ENCODE measurements at regions not wholly inside any gene's neighbourhood (a gene's known extent, or its start where the extent isn't known, plus 50 kb on each side); places are given as distances from the start of the nearest gene placed in this dataset.
A peak's percentile ranks its signal among the peaks of the same experiment; 100 is the strongest.

- TF ChIP-seq Cebpa-rat (IDR thresholded peaks at IDR 0.05) = no peak
- Histone ChIP-seq H3K4me1 (peaks cover 0 to 24% (median 8%) of the 10 kb centered on the region in 10 experiments; a peak in 9 of 20 replicates), H3K9ac (no peak overlapping the region), H3K27ac (no peak overlapping the region), H3K4me3 (no peak overlapping the region), H3K27me3 (no peaks in the 10 kb centered on the region), H3K9me3 (replicated peaks in 1 of 11) (peaks cover 5 to 23% (median 12%) of the 10 kb centered on the region in 11 experiments; a peak in 19 of 22 replicates), H3K4me2 (no peak overlapping the region), H4K20me1 (no peaks in the 10 kb centered on the region), H3K36me3 (no peaks in the 10 kb centered on the region)
Observed at GRCh38 chr2:146465460-146465859, 1379.4 kb upstream of the ACVR2A start.

DNA sequence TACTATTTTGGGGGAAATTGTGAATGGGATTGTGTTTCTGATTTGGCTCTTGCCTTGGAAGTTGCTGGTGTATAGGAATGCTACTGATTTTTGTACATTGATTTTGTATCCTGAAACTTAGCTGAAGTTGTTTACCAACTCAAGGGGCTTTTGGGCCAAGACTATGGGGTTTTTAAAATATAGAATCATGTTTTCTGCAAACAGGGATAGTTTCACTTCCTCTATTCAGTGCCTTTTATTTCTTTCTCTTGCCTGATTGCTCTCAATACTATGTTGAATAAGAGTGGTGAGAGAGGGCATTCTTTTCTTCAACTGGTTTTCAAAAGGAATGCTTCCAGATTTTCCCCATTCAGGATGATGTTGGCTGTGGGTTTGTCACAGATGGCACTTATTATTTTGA is 1383.8 kb upstream of the ACVR2A start:
- peaks cover 0 to 24% (median 8%) of the 10 kb centered on the region in 10 experiments; a peak in 9 of 20 replicates for H3K4me1 ChIP-seq
- H3K4me3 ChIP-seq = no peak overlapping the region
- H4K20me1 ChIP-seq = no peaks in the 10 kb centered on the region
- H3K9me3 ChIP-seq (replicated peaks in 1 of 11) = peaks cover 38 to 52% (median 44%) of the 10 kb centered on the region in 11 experiments
- no peak overlapping the region for H3K9ac ChIP-seq
- no peak for TF ChIP-seq Cebpa-rat (IDR thresholded peaks at IDR 0.05)
- peak overlapping the region in 5 of 11 experiments; percentile 11 to 38 (median 23); a peak in 4 of 22 replicates for H3K4me2 ChIP-seq
- H3K27me3 ChIP-seq = no peaks in the 10 kb centered on the region
- H3K27ac ChIP-seq = no peak overlapping the region
- peaks cover 0 to 6% (median 0%) of the 10 kb centered on the region in 11 experiments; a peak in 1 of 22 replicates for H3K36me3 ChIP-seq

DNA sequence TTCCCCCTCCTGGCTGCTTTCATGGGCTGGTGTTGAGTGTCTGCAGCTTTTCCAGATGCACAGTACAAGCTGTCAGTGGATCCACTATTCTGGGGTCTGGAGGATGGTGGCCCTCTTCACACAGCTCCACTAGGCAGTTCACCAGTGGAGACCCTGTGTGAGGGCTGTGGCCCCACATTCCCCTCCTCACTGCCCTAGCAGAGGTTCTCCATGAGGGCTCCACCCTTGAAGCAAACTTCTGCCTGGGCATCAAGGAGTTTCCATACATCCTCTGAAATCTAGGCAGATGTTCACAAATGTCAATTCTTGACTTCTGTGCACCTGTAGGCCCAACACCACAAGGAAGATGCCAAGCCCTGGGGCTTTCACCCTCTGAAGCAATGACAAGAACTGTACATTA is 1386.2 kb upstream of the ACVR2A start:
- H3K27ac ChIP-seq = no peak overlapping the region
- peaks cover 32 to 43% (median 38%) of the 10 kb centered on the region in 11 experiments for H3K9me3 ChIP-seq (replicated peaks in 1 of 11)
- no peak overlapping the region for H3K4me3 ChIP-seq
- no peak for TF ChIP-seq Cebpa-rat (IDR thresholded peaks at IDR 0.05)
- no peaks in the 10 kb centered on the region for H4K20me1 ChIP-seq
- H3K9ac ChIP-seq = no peak overlapping the region
- no peaks in the 10 kb centered on the region for H3K27me3 ChIP-seq
- no peak overlapping the region for H3K4me2 ChIP-seq
- peaks cover 0 to 6% (median 0%) of the 10 kb centered on the region in 11 experiments; a peak in 1 of 22 replicates for H3K36me3 ChIP-seq
- peaks cover 0 to 24% (median 8%) of the 10 kb centered on the region in 10 experiments; a peak in 9 of 20 replicates for H3K4me1 ChIP-seq

DNA sequence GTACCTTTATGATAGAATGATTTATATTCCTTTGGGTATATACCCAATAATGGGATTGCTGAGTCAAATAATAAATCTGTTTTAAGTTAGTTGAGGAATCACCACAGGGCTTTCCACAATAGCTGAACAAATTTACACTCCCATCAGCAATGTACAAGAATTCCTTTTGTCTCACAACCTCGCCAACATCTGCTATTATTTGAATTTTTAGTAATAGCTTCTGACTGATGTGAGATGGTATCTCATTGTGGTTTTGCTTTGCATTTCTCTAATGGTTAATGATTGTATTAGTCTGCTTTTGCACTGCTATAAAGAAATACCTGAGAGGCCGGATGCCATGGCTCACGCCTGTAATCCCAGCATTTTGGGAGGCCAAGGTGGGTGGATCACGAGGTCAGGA is 1387.6 kb upstream of the ACVR2A start:
- no peak overlapping the region for H3K27ac ChIP-seq
- peaks cover 0 to 15% (median 8%) of the 10 kb centered on the region in 10 experiments; a peak in 9 of 20 replicates for H3K4me1 ChIP-seq
- H3K9ac ChIP-seq = no peak overlapping the region
- H4K20me1 ChIP-seq = no peaks in the 10 kb centered on the region
- H3K4me3 ChIP-seq = no peak overlapping the region
- H3K4me2 ChIP-seq = no peak overlapping the region
- H3K36me3 ChIP-seq = peaks cover 0 to 6% (median 0%) of the 10 kb centered on the region in 11 experiments; a peak in 1 of 22 replicates
- TF ChIP-seq Cebpa-rat (IDR thresholded peaks at IDR 0.05) = no peak
- H3K9me3 ChIP-seq (replicated peaks in 1 of 11) = peaks cover 32 to 37% (median 35%) of the 10 kb centered on the region in 11 experiments
- no peaks in the 10 kb centered on the region for H3K27me3 ChIP-seq

DNA sequence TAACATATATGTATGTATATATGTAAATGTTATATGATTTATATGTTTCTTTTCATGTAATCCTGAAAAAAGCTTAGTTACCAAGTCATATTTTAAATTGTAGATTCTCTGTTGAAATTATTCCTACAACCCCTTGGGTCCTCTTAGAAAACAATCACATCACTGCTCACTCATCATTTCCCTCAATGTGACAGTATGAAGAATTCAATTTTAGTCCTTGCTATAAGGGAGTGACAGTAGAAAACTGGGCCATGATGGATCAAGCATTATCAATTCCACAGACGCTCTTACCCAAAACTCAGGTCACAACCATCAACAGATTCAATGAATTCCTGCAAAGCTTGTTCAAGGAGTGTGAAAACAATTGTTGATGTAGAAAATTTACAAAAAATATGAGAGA is 1389.5 kb upstream of the ACVR2A start:
- peaks cover 27 to 33% (median 32%) of the 10 kb centered on the region in 11 experiments for H3K9me3 ChIP-seq (replicated peaks in 1 of 11)
- no peak overlapping the region for H3K4me3 ChIP-seq
- no peak for TF ChIP-seq Cebpa-rat (IDR thresholded peaks at IDR 0.05)
- H3K4me2 ChIP-seq = no peak overlapping the region
- no peak overlapping the region for H3K9ac ChIP-seq
- H3K36me3 ChIP-seq = peaks cover 0 to 6% (median 0%) of the 10 kb centered on the region in 11 experiments; a peak in 1 of 22 replicates
- no peaks in the 10 kb centered on the region for H3K27me3 ChIP-seq
- H3K27ac ChIP-seq = no peak overlapping the region
- no peaks in the 10 kb centered on the region for H4K20me1 ChIP-seq
- no peaks in the 10 kb centered on the region for H3K4me1 ChIP-seq

DNA sequence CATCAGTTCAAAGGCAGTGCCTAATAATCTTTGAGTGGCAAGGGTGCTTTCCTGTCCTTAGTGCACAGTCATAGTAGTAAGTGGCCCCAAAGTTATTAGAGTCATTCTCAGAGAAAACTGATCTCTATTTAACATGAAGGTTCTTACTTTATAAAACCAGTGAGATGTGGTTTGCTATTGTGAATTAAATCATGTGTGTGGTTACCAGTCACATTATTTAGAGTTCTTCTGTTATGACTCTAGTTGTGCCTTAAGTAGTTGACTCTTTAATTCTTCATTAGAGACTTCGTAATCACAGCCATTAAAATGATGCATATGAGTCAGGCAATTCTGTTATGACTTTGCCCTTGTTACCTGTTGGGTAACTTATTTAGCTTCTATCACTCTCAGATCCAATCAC is 1392.9 kb upstream of the ACVR2A start:
- H3K9ac ChIP-seq = no peak overlapping the region
- H3K36me3 ChIP-seq = no peaks in the 10 kb centered on the region
- no peak for TF ChIP-seq Cebpa-rat (IDR thresholded peaks at IDR 0.05)
- H3K27me3 ChIP-seq = no peaks in the 10 kb centered on the region
- H3K9me3 ChIP-seq (replicated peaks in 1 of 11) = no peaks in the 10 kb centered on the region
- H3K27ac ChIP-seq = no peak overlapping the region
- H3K4me2 ChIP-seq = no peak overlapping the region
- H3K4me3 ChIP-seq = no peak overlapping the region
- H3K4me1 ChIP-seq = no peaks in the 10 kb centered on the region
- no peaks in the 10 kb centered on the region for H4K20me1 ChIP-seq

DNA sequence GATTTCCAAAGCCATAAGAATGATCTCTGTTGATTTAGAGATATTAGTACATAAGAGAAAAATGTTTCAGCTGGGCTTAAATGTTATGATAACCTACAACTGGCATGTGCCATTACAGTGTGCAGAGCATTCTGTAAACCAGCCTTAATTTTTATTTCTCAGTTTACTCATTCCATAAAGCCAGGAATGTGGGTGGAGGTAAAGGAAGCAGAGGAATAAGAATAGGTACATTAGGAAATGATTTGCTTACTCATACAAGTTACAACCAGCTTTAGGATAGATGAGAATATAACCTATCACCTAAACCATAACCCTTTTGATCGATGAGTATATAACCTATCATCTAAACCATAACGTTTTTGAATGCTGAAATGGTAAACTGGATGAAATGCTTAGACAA is 1394.7 kb upstream of the ACVR2A start:
- H3K27ac ChIP-seq = no peak overlapping the region
- H3K9me3 ChIP-seq (replicated peaks in 1 of 11) = no peaks in the 10 kb centered on the region
- H3K4me3 ChIP-seq = no peak overlapping the region
- H3K9ac ChIP-seq = no peak overlapping the region
- no peaks in the 10 kb centered on the region for H3K4me1 ChIP-seq
- H4K20me1 ChIP-seq = no peaks in the 10 kb centered on the region
- H3K36me3 ChIP-seq = no peaks in the 10 kb centered on the region
- no peak for TF ChIP-seq Cebpa-rat (IDR thresholded peaks at IDR 0.05)
- no peak overlapping the region for H3K4me2 ChIP-seq
- no peaks in the 10 kb centered on the region for H3K27me3 ChIP-seq

GRCh38 chr2:146444987-146445386 is 1399.8 kb upstream of the ACVR2A start:
- TF ChIP-seq Cebpa-rat (IDR thresholded peaks at IDR 0.05) = no peak
- no peak overlapping the region for H3K4me2 ChIP-seq
- no peaks in the 10 kb centered on the region for H3K36me3 ChIP-seq
- H3K9ac ChIP-seq = no peak overlapping the region
- H3K4me3 ChIP-seq = no peak overlapping the region
- no peaks in the 10 kb centered on the region for H3K9me3 ChIP-seq (replicated peaks in 1 of 11)
- no peaks in the 10 kb centered on the region for H4K20me1 ChIP-seq
- H3K27me3 ChIP-seq = no peaks in the 10 kb centered on the region
- no peaks in the 10 kb centered on the region for H3K4me1 ChIP-seq
- no peak overlapping the region for H3K27ac ChIP-seq

- Histone ChIP-seq H3K27ac (no peak overlapping the region), H3K4me1 (no peaks in the 10 kb centered on the region), H3K27me3 (no peaks in the 10 kb centered on the region), H3K9me3 (replicated peaks in 1 of 11) (no peaks in the 10 kb centered on the region), H3K9ac (no peak overlapping the region), H3K36me3 (no peaks in the 10 kb centered on the region), H3K4me2 (no peak overlapping the region), H3K4me3 (no peak overlapping the region), H4K20me1 (no peaks in the 10 kb centered on the region)
- peak in 1 of 11 experiments; percentile 23; a peak in 1 of 22 replicates for TF ChIP-seq Cebpa-rat (IDR thresholded peaks at IDR 0.05)
Observed at GRCh38 chr2:146444085-146444484, 1400.7 kb upstream of the ACVR2A start.

GRCh38 chr2:146438246-146438645 is 1406.6 kb upstream of the ACVR2A start:
- no peaks in the 10 kb centered on the region for H3K4me1 ChIP-seq
- no peak overlapping the region for H3K4me2 ChIP-seq
- H3K9me3 ChIP-seq (replicated peaks in 1 of 11) = no peaks in the 10 kb centered on the region
- H4K20me1 ChIP-seq = no peaks in the 10 kb centered on the region
- H3K36me3 ChIP-seq = no peaks in the 10 kb centered on the region
- no peak overlapping the region for H3K9ac ChIP-seq
- H3K27ac ChIP-seq = no peak overlapping the region
- no peaks in the 10 kb centered on the region for H3K27me3 ChIP-seq
- TF ChIP-seq Cebpa-rat (IDR thresholded peaks at IDR 0.05) = no peak
- no peak overlapping the region for H3K4me3 ChIP-seq
